ENCODE measurements at regions not wholly inside any gene's neighbourhood (a gene's known extent, or its start where the extent isn't known, plus 50 kb on each side); places are given as distances from the start of the nearest gene placed in this dataset.

- TF ChIP-seq TEAD4 (IDR thresholded peaks at IDR 0.05) (no peak), CEBPB (IDR thresholded peaks at IDR 0.05) (no peak), RAD21 (IDR thresholded peaks at IDR 0.05; ENCODE audit: low read depth) (no peak), EP300 (IDR thresholded peaks at IDR 0.05; ENCODE audit: borderline replicate concordance) (no peak), EGR1 (IDR thresholded peaks at IDR 0.05) (no peak)
Measured at GRCh38 chr20:55283889-55284288, 721.4 kb downstream of the CBLN4 start.
